CD14-positive monocyte (primary cell): ENCODE measurements at regions not wholly inside any gene's neighbourhood (a gene's known extent, or its start where the extent isn't known, plus 50 kb on each side); places are given as distances from the start of the nearest gene placed in this dataset.
"Not testable (repeated sequence)": the region's sequence is repeated elsewhere in the genome, so short reads cannot be mapped to it uniquely, and the experiment has no call there.

Source experiments
- DNase-seq, 3 donors: peaks; one replicate each; pipeline ENCODE4 v3.0.0-alpha.2; 2011 to 2022
- H2AFZ ChIP-seq: 2 replicates; pipeline ENCODE4 v1.6.0; 2012; ENCODE audit warnings: mild to moderate bottlenecking, low read depth, low read length, inconsistent platforms; ENCODE audit not compliant: insufficient read depth, poor library complexity, severe bottlenecking
- H3K27ac ChIP-seq, 2 donors: 1 replicate in 1 of 2; 2 replicates in 1 of 2; pipeline ENCODE4 v1.5.1; 2012 to 2013; ENCODE audit warnings: low read length in 2 of 2, control low read depth in 1 of 2, inconsistent platforms in 1 of 2, low read depth in 1 of 2, mild to moderate bottlenecking in 1 of 2
- H3K27me3 ChIP-seq, 2 donors: one replicate each; pipeline versions ENCODE4 v1.6.0 to v1.6.1; 2011 to 2013; ENCODE audit warnings: low read length in 2 of 2; ENCODE audit not compliant: control insufficient read depth in 2 of 2, insufficient read depth in 2 of 2
- H3K36me3 ChIP-seq, 2 donors: replicated peaks in 1 of 2; 1 replicate in 1 of 2; 2 replicates in 1 of 2; pipeline versions ENCODE4 v1.5.1 to v1.6.1; 2012 to 2013; ENCODE audit warnings: low read length in 2 of 2, control low read depth in 1 of 2, inconsistent platforms in 1 of 2, mild to moderate bottlenecking in 1 of 2; ENCODE audit not compliant: insufficient read depth in 2 of 2, control insufficient read depth in 1 of 2
- H3K4me1 ChIP-seq, 2 donors: 1 replicate in 1 of 2; 2 replicates in 1 of 2; pipeline versions ENCODE4 v1.5.1 to v1.6.1; 2012 to 2013; ENCODE audit warnings: low read length in 2 of 2, control low read depth in 1 of 2, inconsistent platforms in 1 of 2, mild to moderate bottlenecking in 1 of 2, moderate library complexity in 1 of 2; ENCODE audit not compliant: insufficient read depth in 2 of 2, control insufficient read depth in 1 of 2
- H3K4me2 ChIP-seq: replicated peaks from 2 replicates; pipeline ENCODE3; 2012; ENCODE audit warnings: low read length, moderate library complexity, mild to moderate bottlenecking; ENCODE audit not compliant: poor library complexity, severe bottlenecking; ENCODE audit errors: extremely low read depth
- H3K4me3 ChIP-seq, 3 experiments: fragments of 200-600 bp in 1 of 3; sonication (generic) in 1 of 3; replicated peaks in 1 of 3; 1 replicate in 2 of 3; 2 replicates in 1 of 3; pipeline ENCODE4 v1.5.1; 2011 to 2013; ENCODE audit warnings: low read length in 3 of 3, mild to moderate bottlenecking in 3 of 3, control low read depth in 2 of 3, low read depth in 2 of 3, inconsistent platforms in 1 of 3, moderate library complexity in 1 of 3
- H3K79me2 ChIP-seq: 2 replicates; pipeline ENCODE4 v1.6.0; 2012; ENCODE audit warnings: mild to moderate bottlenecking, control low read depth, inconsistent platforms, low read length, moderate library complexity; ENCODE audit not compliant: insufficient read depth
- H3K9ac ChIP-seq: 2 replicates; pipeline ENCODE4 v1.6.0; 2017; ENCODE audit warnings: low read length, mild to moderate bottlenecking; ENCODE audit not compliant: insufficient read depth, poor library complexity, severe bottlenecking
- H3K9me3 ChIP-seq, 2 donors: replicated peaks in 1 of 2; 1 replicate in 1 of 2; 2 replicates in 1 of 2; pipeline versions ENCODE4 v1.5.1 to v1.6.1; 2012 to 2013; ENCODE audit warnings: low read length in 2 of 2, control low read depth in 1 of 2; ENCODE audit not compliant: control insufficient read depth in 1 of 2, insufficient read depth in 1 of 2
- H4K20me1 ChIP-seq: 2 replicates; pipeline ENCODE4 v1.6.0; 2012; ENCODE audit warnings: mild to moderate bottlenecking, low read length, control low read depth, moderate library complexity; ENCODE audit not compliant: insufficient read depth
- H3K27ac Mint-ChIP-seq, 7 donors: one replicate each; pipeline ENCODE4 v1.8.0; 2020; ENCODE audit warnings: mild to moderate bottlenecking in 7 of 7, mixed read lengths in 7 of 7, moderate library complexity in 6 of 7, inconsistent platforms in 2 of 7
- H3K27me3 Mint-ChIP-seq, 3 donors: one replicate each; pipeline ENCODE4 v1.8.0; 2021 to 2022; ENCODE audit warnings: low read depth in 3 of 3, mild to moderate bottlenecking in 3 of 3, mixed read lengths in 3 of 3, moderate library complexity in 3 of 3, inconsistent platforms in 1 of 3
- H3K36me3 Mint-ChIP-seq, 2 donors: one replicate each; pipeline ENCODE4 v1.8.0; 2020; ENCODE audit warnings: mixed read lengths in 2 of 2, inconsistent platforms in 1 of 2, mild to moderate bottlenecking in 1 of 2
- H3K4me1 Mint-ChIP-seq: one replicate; pipeline ENCODE4 v1.8.0; 2020; ENCODE audit warnings: mild to moderate bottlenecking, mixed read lengths
- H3K4me3 Mint-ChIP-seq, 2 donors: one replicate each; pipeline ENCODE4 v1.8.0; 2020; ENCODE audit warnings: mild to moderate bottlenecking in 2 of 2, mixed read lengths in 2 of 2, moderate library complexity in 1 of 2
- H3K9me3 Mint-ChIP-seq, 7 donors: one replicate each; pipeline ENCODE4 v1.8.0; 2020 to 2022; ENCODE audit warnings: mixed read lengths in 7 of 7, mild to moderate bottlenecking in 6 of 7, moderate library complexity in 6 of 7, inconsistent platforms in 2 of 7
- WGBS: methylation state at CpG from one replicate; pipeline ENCODE4 v1.1.5; 2013; ENCODE audit warnings: missing lambda C conversion rate; ENCODE audit not compliant: insufficient coverage; 5-methylcytosine and 5-hydroxymethylcytosine counted together
- intact Hi-C, 2 donors: fragments of 100-400 bp; cut with micrococcal nuclease; formaldehyde crosslinking; loops; one replicate each; pipeline versions ENCODE4 v1.15.0 to v1.15.1; 2023
- TF ChIP-seq, protein P1 (sequence below): fragments of 200-600 bp; IDR thresholded peaks from one replicate; pipeline ENCODE4 v1.8.0; 2022; ENCODE audit warnings: antibody characterized with exemption, mild to moderate bottlenecking

DNA sequence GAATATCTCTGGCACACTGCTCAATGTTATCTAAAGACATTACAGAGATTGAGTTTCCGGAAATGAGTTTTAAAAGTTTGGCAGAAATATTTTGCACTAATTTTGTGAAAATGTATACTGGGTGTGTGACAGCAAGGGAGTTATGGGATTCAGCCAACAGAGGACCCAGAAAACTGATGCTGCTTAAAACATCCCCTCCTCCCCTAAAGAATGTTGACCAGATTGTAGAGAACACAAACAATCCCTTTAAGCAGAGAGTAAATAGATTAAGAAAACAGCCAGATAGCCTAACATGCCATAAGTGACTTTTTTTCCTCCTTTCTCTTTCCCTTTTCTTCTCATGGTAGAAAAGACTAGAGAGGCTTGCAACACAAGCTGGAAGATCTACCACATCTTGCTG, 928.0 kb upstream of the ALCAM start:
- H3K9me3 Mint-ChIP-seq: peaks cover 6 to 18% (median 10%) of the 10 kb centered on the region in 7 donors
- WGBS: no CpG with 5 or more reads among the region's 1 CpG
- DNase-seq: no peak
- intact Hi-C loops: no loop called here
- H3K4me3 Mint-ChIP-seq: no peak overlapping the region
- no peaks in the 10 kb centered on the region for H3K4me1 Mint-ChIP-seq
- H3K36me3 Mint-ChIP-seq: no peaks in the 10 kb centered on the region
- peaks cover 0 to 3% (median 0%) of the 10 kb centered on the region in 3 donors for H3K27me3 Mint-ChIP-seq
- no peak overlapping the region for H3K4me3 ChIP-seq
- H3K9me3 ChIP-seq: peaks cover 0 to 4% of the 10 kb centered on the region in 2 donors
- TF ChIP-seq, protein P1, sequence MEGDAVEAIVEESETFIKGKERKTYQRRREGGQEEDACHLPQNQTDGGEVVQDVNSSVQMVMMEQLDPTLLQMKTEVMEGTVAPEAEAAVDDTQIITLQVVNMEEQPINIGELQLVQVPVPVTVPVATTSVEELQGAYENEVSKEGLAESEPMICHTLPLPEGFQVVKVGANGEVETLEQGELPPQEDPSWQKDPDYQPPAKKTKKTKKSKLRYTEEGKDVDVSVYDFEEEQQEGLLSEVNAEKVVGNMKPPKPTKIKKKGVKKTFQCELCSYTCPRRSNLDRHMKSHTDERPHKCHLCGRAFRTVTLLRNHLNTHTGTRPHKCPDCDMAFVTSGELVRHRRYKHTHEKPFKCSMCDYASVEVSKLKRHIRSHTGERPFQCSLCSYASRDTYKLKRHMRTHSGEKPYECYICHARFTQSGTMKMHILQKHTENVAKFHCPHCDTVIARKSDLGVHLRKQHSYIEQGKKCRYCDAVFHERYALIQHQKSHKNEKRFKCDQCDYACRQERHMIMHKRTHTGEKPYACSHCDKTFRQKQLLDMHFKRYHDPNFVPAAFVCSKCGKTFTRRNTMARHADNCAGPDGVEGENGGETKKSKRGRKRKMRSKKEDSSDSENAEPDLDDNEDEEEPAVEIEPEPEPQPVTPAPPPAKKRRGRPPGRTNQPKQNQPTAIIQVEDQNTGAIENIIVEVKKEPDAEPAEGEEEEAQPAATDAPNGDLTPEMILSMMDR: no peak
- H3K79me2 ChIP-seq: no peaks in the 10 kb centered on the region
- no peaks in the 10 kb centered on the region for H3K27me3 ChIP-seq
- no peak overlapping the region for H3K9ac ChIP-seq
- no peaks in the 10 kb centered on the region for H3K4me1 ChIP-seq
- H3K36me3 ChIP-seq: no peaks in the 10 kb centered on the region
- H3K27ac Mint-ChIP-seq: no peak overlapping the region
- H3K4me2 ChIP-seq: no peak overlapping the region
- no peaks in the 10 kb centered on the region for H4K20me1 ChIP-seq
- H3K27ac ChIP-seq: no peak overlapping the region
- no peak overlapping the region for H2AFZ ChIP-seq

- H3K27me3 ChIP-seq, H3K27me3 Mint-ChIP-seq, H3K36me3 ChIP-seq, intact Hi-C loops, H3K27ac ChIP-seq, H3K79me2 ChIP-seq, H3K27ac Mint-ChIP-seq, H3K4me2 ChIP-seq, H2AFZ ChIP-seq, H3K4me1 ChIP-seq, H4K20me1 ChIP-seq, H3K9ac ChIP-seq, H3K4me1 Mint-ChIP-seq, H3K4me3 ChIP-seq, DNase-seq, H3K4me3 Mint-ChIP-seq, H3K36me3 Mint-ChIP-seq: not testable (repeated sequence)
- 80% methylated on average over 6 of the region's 9 CpGs for WGBS
- peaks cover 15 to 31% (median 17%) of the 10 kb centered on the region in 7 donors for H3K9me3 Mint-ChIP-seq
- peaks cover 6 to 11% of the 10 kb centered on the region in 2 donors for H3K9me3 ChIP-seq
Observed at GRCh38 chr3:104445252-104445919, 921.3 kb upstream of the ALCAM start.
